RWPE1 (cell line): ENCODE measurements at regions not wholly inside any gene's neighbourhood (a gene's known extent, or its start where the extent isn't known, plus 50 kb on each side); places are given as distances from the start of the nearest gene placed in this dataset.

ENCODE experiments used
- CTCF ChIA-PET: fragments of 350-600 bp; sonication (Branson Sonifier 250); formaldehyde crosslinking; extraction: SDS; loops from one replicate; lab custom pipeline; 2021; lab: Yijun Ruan, JAX
- POLR2A ChIA-PET: fragments of 400-600 bp; formaldehyde crosslinking; extraction: SDS; loops from one replicate; lab custom pipeline; 2020; ENCODE audit warnings: antibody characterized with exemption; ENCODE audit not compliant: low non-redundant PET; lab: Yijun Ruan, JAX
- DNase-seq: peaks from one replicate; pipeline ENCODE4 v3.0.0; 2012; ENCODE audit warnings: low spot score
- H3K27ac ChIP-seq: fragments of 450-650 bp; 2 replicates; pipeline ENCODE4 v1.5.1; 2017
- TF ChIP-seq, protein P1 (sequence below): fragments of 450-650 bp; conservative IDR thresholded peaks from 2 replicates; pipeline ENCODE4 v1.5.1; 2017; ENCODE audit warnings: low read depth, mild to moderate bottlenecking

DNA sequence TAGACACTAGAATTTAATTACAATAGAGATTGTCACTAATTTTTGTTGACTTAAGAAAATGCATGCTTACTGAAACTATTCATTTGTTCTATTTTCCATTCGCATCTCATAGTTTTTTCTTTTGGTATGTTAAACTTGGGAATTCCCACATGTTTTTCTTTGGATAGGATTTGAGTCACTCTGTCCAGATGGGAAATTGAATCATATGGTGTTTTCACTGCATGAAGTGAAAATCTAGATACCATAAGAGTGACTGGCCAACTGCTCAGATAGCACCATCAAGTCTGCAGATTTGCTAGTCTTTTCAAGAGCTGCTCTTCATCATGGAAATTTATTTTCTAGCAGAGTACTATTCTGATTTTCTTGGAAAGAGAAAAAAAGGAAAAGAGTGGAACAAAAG lies 172.6 kb downstream of the FAM47B start:
- TF ChIP-seq, protein P1, sequence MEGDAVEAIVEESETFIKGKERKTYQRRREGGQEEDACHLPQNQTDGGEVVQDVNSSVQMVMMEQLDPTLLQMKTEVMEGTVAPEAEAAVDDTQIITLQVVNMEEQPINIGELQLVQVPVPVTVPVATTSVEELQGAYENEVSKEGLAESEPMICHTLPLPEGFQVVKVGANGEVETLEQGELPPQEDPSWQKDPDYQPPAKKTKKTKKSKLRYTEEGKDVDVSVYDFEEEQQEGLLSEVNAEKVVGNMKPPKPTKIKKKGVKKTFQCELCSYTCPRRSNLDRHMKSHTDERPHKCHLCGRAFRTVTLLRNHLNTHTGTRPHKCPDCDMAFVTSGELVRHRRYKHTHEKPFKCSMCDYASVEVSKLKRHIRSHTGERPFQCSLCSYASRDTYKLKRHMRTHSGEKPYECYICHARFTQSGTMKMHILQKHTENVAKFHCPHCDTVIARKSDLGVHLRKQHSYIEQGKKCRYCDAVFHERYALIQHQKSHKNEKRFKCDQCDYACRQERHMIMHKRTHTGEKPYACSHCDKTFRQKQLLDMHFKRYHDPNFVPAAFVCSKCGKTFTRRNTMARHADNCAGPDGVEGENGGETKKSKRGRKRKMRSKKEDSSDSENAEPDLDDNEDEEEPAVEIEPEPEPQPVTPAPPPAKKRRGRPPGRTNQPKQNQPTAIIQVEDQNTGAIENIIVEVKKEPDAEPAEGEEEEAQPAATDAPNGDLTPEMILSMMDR = no peak
- POLR2A ChIA-PET = no interaction called here
- no peak for DNase-seq
- CTCF ChIA-PET = no interaction called here
- H3K27ac ChIP-seq = no peak overlapping the region

GRCh38 chrX:35122756-35123155 lies 180.2 kb downstream of the FAM47B start:
- CTCF ChIA-PET = no interaction called here
- H3K27ac ChIP-seq = no peak overlapping the region
- DNase-seq = no peak
- TF ChIP-seq, protein P1 = no peak
- POLR2A ChIA-PET = no interaction called here

- TF ChIP-seq, protein P1 = no peak
- ChIA-PET CTCF (no interaction called here), POLR2A (no interaction called here)
- H3K27ac ChIP-seq = no peak overlapping the region
- no peak for DNase-seq
Measured at GRCh38 chrX:35149517-35149916, 206.9 kb downstream of the FAM47B start.

DNA sequence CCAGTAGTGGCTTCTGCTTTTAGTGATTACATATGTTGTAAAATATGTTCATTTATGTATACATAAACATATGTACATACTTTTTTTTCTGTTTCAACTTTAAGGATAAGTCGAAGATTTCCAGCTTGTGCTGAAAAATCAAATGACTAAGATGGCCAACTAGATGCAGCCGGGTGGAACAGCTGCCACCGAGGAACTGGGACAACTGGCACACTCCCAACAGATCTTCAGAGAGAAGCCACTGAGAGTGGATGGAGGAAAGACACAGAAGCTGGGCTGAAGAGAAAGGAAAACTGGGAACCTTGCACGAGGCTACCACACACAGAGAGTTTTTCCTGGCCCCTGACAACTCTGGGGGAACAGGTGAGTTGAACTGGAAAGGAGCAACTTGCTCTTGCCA lies 207.5 kb downstream of the FAM47B start:
- ChIA-PET POLR2A (no interaction called here), CTCF (no interaction called here)
- TF ChIP-seq, protein P1 = no peak
- DNase-seq = no peak
- no peak overlapping the region for H3K27ac ChIP-seq

DNA sequence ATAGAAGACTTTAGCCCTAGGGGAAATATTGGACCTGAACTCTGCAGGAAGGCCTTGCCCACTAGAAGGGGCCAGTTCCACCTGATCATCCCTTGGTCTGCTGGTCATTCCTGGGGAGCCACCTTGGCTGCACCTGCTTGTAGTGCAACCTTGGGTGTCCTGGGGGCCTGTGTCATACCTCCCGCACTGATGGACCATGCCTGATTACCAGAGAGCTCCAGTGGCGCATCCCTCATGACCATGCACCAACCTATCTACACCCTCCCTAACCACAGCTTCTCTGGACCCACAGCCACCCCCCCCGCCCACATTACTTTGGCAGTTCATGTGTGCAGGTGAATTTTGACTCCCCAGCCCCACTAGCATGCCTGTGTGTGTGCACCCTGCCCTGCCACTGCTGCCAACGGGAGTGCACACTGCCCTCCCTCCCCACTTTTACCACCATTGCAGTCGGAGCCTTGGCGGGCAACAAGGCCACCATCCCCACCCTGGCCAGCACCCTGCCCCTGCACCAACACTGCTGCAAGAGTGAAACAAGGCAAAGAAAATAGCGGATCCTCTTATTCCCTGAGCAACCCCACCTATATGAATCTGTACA lies 208.1 kb downstream of the FAM47B start:
- TF ChIP-seq, protein P1 = no peak
- POLR2A ChIA-PET = no interaction called here
- CTCF ChIA-PET = no interaction called here
- no peak for DNase-seq
- no peak overlapping the region for H3K27ac ChIP-seq

GRCh38 chrX:35166023-35166422 lies 223.4 kb downstream of the FAM47B start:
- no peak for DNase-seq
- TF ChIP-seq, protein P1 = no peak
- POLR2A ChIA-PET = no interaction called here
- H3K27ac ChIP-seq = no peak overlapping the region
- CTCF ChIA-PET = no interaction called here
